ENCODE measurements at regions not wholly inside any gene's neighbourhood (a gene's known extent, or its start where the extent isn't known, plus 50 kb on each side); places are given as distances from the start of the nearest gene placed in this dataset.
"Not testable (repeated sequence)": the region's sequence is repeated elsewhere in the genome, so short reads cannot be mapped to it uniquely, and the experiment has no call there.

DNA sequence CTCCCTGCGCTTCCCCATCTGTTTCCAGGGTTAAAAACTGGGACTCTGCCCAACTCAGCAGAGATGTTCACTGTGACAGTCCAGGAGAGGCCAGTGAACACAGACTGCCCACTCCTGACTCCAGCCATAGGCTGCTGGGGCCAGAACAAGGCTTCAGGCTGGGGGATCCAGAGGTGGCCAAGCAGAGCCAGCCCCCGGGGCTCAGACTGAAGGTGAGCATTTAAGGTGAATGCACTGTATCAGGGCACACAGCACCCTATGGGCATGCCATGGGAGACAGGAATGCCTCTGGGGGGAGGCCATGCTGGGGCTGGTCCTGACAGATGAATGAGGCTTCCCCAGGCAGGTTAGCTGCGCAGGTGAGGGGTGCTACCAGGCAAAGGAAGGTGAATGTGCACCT, 96.4 kb downstream of the TUBA3C start:
- ATAC-seq (no peak), DNase-seq (no peak)
- Histone ChIP-seq H3K27me3 (peaks cover 0 to 9% (median 0%) of the 10 kb centered on the region in 7 donors), H3K4me3 (no peak overlapping the region), H3K36me3 (no peaks in the 10 kb centered on the region), H3K27ac (no peak overlapping the region), H3K9me3 (peaks cover 0 to 17% (median 3%) of the 10 kb centered on the region in 11 donors), H3K4me1 (no peaks in the 10 kb centered on the region)
- WGBS, 2 donors = 41 to 45% methylated on average over 3 of the region's 3 CpGs
- intact Hi-C loops (cut with DNase I) = no loop called here
- TF ChIP-seq, protein P1, sequence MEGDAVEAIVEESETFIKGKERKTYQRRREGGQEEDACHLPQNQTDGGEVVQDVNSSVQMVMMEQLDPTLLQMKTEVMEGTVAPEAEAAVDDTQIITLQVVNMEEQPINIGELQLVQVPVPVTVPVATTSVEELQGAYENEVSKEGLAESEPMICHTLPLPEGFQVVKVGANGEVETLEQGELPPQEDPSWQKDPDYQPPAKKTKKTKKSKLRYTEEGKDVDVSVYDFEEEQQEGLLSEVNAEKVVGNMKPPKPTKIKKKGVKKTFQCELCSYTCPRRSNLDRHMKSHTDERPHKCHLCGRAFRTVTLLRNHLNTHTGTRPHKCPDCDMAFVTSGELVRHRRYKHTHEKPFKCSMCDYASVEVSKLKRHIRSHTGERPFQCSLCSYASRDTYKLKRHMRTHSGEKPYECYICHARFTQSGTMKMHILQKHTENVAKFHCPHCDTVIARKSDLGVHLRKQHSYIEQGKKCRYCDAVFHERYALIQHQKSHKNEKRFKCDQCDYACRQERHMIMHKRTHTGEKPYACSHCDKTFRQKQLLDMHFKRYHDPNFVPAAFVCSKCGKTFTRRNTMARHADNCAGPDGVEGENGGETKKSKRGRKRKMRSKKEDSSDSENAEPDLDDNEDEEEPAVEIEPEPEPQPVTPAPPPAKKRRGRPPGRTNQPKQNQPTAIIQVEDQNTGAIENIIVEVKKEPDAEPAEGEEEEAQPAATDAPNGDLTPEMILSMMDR (IDR thresholded peaks at IDR 0.05) = no peak

DNA sequence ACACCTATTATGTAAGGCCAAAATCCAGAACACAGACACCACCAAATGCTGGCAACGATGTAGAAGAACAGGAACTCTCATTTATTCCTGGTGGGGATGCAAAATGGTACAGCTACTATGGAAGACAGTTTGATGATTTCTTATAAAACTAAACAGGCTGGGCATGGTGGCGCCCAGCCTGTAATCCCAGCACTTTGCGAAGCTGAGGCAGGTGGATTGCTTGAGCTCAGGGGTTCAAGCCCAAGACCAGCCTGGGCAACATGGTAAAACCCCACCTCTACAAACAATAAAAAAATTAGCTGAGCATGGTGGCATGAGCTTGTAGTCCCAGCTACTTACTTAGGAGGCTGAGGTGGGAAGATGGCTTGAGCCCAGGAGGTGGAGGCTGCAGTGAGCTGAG, 98.3 kb downstream of the TUBA3C start:
- no peak for ATAC-seq
- intact Hi-C loops (cut with DNase I) = no loop called here
- H3K9me3 ChIP-seq = peaks cover 0 to 35% (median 3%) of the 10 kb centered on the region in 11 donors
- no peak overlapping the region for H3K27ac ChIP-seq
- no peaks in the 10 kb centered on the region for H3K4me1 ChIP-seq
- H3K4me3 ChIP-seq = no peak overlapping the region
- no peak for DNase-seq
- WGBS, 2 donors = 66 to 73% methylated on average over 3 of the region's 3 CpGs
- peaks cover 0 to 4% (median 0%) of the 10 kb centered on the region in 7 donors for H3K27me3 ChIP-seq
- TF ChIP-seq, protein P1 (IDR thresholded peaks at IDR 0.05) = no peak
- no peaks in the 10 kb centered on the region for H3K36me3 ChIP-seq

DNA sequence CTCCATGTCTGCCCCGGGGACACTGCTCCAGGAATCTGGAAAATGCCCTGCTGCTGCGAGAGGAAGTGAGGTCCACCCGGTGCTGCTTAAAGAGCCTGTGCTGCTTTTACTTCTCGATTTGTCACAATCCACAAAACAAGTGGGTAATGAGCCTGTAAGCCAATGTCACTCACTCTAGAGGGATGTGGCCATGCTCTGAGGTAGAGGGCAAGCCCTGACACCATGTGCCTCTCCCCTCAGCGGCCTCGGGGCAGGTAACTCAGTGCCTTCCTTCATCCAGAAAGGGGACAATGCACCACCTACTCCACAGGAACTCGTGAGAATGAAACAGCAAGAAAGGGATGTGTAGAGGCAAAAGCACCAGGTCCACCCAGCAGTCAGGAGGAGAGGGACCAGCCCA, 106.2 kb downstream of the TUBA3C start:
- ATAC-seq (no peak), DNase-seq (no peak)
- Histone ChIP-seq H3K27me3 (no peaks in the 10 kb centered on the region), H3K4me1 (no peaks in the 10 kb centered on the region), H3K9me3 (peaks cover 0 to 21% (median 0%) of the 10 kb centered on the region in 11 donors), H3K36me3 (no peaks in the 10 kb centered on the region), H3K27ac (no peak overlapping the region), H3K4me3 (no peak overlapping the region)
- TF ChIP-seq, protein P1 (IDR thresholded peaks at IDR 0.05) = no peak
- intact Hi-C loops (cut with DNase I) = no loop called here
- WGBS, 2 donors = 61 to 62% methylated on average over 7 of the region's 7 CpGs

DNA sequence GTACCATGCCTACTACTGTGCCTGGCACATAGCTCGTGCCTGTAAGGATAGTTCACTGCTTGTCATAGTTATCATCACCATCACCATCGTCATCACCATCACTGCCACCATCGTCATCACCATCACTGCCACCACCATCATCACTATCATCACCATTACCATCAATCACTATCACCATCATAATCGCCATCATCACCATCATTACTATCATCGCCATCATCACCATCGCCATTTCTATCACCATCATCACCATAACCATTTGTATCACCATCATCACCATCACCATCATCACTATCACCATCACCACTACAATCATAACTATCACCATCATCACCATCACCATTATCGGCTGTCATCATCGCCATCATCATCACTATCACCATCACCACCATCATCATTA, 107.1 kb downstream of the TUBA3C start:
- H3K4me1 ChIP-seq = no peaks in the 10 kb centered on the region
- no peaks in the 10 kb centered on the region for H3K27me3 ChIP-seq
- no peak for DNase-seq
- intact Hi-C loops (cut with DNase I) = no loop called here
- H3K36me3 ChIP-seq = no peaks in the 10 kb centered on the region
- no peak overlapping the region for H3K27ac ChIP-seq
- H3K9me3 ChIP-seq = peaks cover 0 to 12% (median 0%) of the 10 kb centered on the region in 11 donors
- TF ChIP-seq, protein P1 (IDR thresholded peaks at IDR 0.05) = no peak
- WGBS, 2 donors = 82 to 85% methylated on average over 8 of the region's 8 CpGs
- ATAC-seq = no peak
- no peak overlapping the region for H3K4me3 ChIP-seq

DNA sequence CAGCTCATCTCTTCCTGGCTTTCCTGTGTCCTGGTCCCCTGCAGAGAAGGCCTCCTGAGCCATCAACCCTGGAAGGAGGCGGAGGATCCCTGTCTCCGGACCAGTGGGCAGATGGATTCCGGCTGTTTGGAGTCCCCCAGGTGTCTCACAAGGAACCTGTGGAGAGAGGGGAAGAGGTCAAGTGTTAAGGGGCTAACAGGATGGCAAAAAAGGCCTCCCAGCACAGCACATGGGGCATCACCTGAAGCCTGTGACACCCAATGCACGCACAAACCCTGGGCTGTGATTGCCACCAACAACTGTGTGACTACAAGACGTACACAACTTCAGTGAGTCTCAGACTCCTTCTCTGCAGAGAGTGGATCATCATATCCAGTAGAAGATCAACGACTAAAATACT, 107.5 kb downstream of the TUBA3C start:
- ATAC-seq; H3K27ac ChIP-seq; intact Hi-C loops (cut with DNase I); H3K27me3 ChIP-seq; H3K4me3 ChIP-seq; H3K9me3 ChIP-seq; DNase-seq; H3K36me3 ChIP-seq; H3K4me1 ChIP-seq: not testable (repeated sequence)
- WGBS, 2 donors = 71% methylated on average over 6 of the region's 6 CpGs

DNA sequence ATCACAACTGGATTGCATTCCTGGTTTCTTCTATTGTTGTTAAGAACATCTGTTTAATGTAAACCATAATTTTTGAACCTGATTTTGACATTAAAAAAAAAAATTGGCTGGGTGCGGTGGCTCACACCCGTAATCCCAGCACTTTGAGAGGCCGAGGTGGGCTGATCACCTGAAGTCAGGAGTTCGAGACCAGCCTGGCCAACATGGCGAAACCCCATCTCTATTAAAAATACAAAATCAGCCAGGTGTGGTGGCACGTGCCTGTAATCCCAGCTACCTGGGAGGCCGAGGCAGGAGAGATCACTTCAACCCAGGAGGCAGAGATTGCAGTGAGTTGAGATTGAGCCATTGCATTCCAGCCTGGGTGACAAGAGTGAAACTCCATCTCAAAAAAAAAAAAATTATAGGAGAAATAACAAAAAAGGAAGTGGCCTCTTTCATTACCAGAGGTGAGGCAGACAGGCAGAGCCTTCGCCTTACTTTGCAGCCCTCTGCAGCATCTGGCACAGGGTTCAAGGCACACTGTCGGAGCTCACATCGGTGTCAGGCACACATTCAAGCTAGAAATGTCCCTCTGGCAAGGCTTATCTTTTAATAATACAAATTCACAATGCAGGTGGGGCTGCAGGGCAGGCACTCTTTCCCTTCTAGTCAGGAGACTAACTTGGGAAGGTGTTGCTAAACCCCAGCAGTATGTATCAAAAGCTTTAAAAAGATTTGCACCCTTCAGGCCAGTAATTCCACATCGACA, 108.5 kb downstream of the TUBA3C start:
- H3K4me3 ChIP-seq; H3K9me3 ChIP-seq; H3K27me3 ChIP-seq; H3K4me1 ChIP-seq; H3K27ac ChIP-seq; intact Hi-C loops (cut with DNase I); H3K36me3 ChIP-seq; DNase-seq; ATAC-seq: not testable (repeated sequence)
- WGBS, 2 donors = 70 to 71% methylated on average over 11 of the region's 11 CpGs
